Hematopoietic multipotent progenitor cell treated with erythropoietin and hydrocortisone succinate and interleukin-3 and kit ligand, for 15 days (in vitro differentiated cells): ENCODE measurements at regions not wholly inside any gene's neighbourhood (a gene's known extent, or its start where the extent isn't known, plus 50 kb on each side); places are given as distances from the start of the nearest gene placed in this dataset.

Experiments used
- DNase-seq: peaks from one replicate; pipeline ENCODE4 v3.0.0-alpha.2; 2015; ENCODE audit warnings: low spot score

DNA sequence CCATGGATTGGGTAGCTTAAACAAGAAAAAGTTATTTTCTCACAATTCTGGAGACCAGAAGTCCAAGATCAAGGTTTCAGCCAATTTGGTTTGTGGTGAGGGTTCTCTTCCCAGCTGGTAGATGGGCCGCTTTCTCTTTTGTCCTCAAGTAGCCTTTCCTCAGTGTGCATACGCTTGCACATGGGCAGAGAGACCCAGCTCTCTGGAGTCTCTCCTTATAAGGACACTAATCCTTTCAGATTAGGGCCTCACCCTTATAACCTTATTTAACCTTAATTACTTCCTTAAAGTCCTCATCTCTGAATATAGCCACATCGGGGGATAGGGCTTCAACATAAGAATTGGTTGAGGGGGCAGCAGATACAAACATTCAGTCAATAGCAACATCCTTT is 68.4 kb upstream of the NLK start:
- DNase-seq: no peak

GRCh38 chr17:27974531-27975145 is 67.8 kb upstream of the NLK start:
- DNase-seq: no peak

- DNase-seq: no peak
Measured at GRCh38 chr17:27975146-27976011, 67.1 kb upstream of the NLK start.

DNA sequence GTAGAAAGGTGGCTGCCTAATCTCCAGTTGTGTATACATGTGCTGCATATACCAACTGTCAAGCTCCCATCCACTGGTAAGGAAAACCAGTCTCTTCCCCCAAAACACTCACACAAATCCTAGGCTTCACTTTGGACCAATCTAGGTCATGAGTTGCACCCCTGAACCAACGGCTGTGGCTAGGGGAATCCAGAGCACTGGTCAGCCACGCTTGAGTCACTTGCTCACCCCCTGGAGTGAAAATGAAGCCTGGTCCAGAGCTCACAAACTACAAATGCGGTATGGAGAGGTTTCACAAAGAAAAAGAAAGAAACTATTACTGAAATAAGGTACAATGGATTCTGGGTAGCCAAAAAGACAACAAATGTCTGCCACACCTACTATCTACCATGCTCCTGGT is 66.1 kb upstream of the NLK start:
- no peak for DNase-seq

- DNase-seq: no peak
Measured at GRCh38 chr17:27977751-27978688, 64.5 kb upstream of the NLK start.

DNA sequence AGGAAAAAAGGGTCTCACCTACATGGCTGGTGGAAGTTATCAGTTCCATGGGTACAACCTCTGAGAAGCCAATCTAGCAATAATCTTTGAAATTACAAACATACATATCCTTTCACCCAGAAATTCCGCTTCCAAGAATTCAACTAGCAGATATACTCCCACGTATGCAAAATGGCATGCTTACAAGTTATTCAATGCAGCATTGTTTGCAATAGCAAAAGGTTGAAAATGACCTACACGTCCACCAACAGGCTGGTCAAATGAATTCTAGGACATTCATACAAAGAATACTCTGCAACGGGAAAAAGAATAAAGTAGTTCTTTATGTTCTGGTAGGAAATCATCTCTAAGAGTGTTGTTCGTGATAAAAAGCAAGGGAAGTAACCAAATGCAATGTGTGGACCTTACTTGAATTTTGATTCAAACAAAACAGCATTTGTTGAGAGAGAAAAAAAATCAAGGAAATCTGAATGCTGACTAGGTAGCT is 63.7 kb upstream of the NLK start:
- no peak for DNase-seq

- no peak for DNase-seq
Measured at GRCh38 chr17:27980043-27980442, 62.4 kb upstream of the NLK start.

DNA sequence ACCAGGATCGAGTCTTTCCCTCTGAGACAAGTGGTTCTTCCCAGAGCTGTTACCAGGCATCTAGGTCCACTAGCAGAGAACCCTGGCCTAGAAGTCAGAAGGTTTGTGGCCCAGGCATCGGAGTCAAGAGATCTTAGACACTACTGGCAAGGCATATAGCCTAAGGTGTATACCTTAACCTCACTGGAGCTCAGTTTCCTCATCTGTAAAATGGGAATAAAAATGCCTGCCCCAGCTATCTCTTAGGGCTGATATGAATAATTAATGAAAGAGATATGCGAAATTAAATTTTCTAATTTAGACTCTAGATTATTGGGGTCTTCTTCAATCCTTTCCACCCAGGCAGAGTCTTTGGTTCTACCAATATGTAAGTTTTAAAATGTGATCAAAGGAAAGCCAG is 60.5 kb upstream of the NLK start:
- DNase-seq: no peak

DNA sequence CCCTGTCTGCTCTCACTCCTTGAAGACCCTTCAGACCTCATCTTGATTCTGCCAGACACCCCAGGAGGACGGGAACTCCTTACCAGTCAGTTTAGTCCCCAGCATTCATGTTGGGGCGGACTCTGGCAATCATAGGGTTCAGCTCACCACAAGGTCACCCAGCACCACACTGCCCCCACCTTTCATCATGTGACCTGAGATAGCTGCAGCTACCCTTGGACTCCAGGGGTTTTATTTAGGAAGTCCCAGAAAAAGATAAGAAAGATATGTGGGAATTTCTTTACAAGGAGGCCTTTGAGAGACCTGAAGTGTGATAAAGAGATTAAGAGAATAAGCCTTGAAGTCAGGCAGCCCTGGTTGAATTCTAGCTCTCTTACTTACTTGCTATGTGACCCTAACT is 59.8 kb upstream of the NLK start:
- no peak for DNase-seq

- no peak for DNase-seq
Measured at GRCh38 chr17:27983853-27984252, 58.6 kb upstream of the NLK start.

DNA sequence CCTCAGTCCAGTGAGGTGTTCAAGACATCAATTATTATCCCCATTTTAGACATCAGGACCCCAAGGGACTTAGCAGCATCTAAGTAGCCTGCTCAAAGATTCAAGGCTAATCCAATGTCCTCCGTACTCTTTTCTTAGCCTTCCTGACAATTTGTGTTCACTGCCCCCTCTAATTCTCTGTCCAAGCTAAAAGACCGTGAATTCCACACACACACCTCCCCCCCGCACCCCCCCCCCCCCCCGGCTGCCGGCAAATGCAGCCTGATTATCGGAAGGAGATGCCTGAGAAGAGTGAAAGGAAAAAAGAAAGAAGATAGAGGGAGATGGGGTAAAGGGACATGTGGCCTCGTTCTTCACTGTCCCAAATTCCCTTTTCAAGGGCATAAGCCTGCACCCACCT is 58.1 kb upstream of the NLK start:
- DNase-seq: no peak

DNA sequence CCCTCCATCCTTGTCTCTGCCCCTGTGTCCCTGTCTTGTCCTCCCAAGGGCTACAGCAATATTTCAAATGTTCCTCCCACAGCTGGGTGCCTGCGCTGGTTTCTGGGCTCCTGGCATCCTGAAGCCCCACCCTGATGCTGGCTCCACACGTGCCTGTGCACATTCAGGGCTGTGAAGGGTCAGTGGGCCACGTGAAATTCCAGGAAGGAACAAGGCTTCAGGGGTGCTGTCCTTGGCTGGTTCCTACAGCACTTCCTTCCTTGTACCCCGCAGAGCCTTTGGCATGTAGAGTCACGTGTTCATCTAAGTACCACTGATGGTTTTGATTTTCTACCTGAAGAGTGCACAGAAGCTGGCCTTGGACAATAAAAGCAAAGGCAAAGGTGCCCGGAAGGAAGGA is 57.7 kb upstream of the NLK start:
- DNase-seq: no peak

GRCh38 chr17:27985306-27985705 is 57.2 kb upstream of the NLK start:
- no peak for DNase-seq

DNA sequence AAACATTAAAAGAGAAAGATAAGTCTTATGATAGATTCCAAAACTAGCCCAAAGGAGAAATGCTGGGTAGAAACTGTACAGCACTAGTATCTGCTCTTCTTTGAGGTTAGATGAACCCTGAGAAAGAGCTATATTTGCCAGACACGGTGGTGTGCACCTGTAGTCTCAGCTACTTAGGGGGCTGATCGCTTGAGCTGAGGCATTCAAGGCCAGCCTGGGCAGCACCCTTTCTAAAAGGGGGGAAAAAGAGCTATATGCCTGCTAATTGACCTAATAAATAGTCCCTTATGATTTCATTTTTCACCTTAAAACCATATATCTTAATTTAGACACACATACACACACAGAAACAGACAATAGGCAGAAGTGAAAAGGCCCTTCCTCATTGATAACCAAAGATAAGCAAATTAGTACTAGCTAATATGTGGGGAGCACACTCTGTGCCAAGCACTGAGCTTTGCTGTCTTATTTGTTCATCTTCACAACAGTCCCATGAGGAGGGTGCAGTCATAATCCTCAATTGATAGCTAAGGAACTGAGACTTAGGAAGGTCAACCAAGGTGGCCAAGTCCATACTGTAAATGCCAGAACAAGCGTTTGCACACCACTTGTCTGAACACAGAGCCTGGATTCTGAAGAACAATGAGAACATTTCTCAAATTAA is 56.6 kb upstream of the NLK start:
- DNase-seq: peak; percentile 51

- DNase-seq: peak; percentile 86
Measured at GRCh38 chr17:27986805-27987684, 55.4 kb upstream of the NLK start.

DNA sequence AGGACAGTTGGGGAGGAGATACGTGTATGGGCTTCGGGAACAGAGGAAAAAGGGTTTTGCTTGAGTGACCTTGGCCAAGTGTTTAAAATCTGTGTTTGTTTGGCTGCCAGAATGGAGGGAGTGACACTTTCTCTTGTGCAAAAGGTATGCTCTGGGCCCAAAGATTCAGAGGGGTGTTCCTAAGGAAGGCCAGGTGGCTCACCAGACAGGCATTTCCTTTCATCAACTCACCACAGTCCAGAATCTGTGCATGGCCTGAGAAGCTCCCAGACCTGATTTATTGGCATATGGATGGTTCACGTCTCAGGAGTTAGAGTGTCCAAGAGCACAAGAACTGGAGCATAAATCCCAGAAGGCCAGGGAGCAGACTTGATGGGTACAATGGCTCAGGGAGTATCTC is 53.4 kb upstream of the NLK start:
- no peak for DNase-seq

DNA sequence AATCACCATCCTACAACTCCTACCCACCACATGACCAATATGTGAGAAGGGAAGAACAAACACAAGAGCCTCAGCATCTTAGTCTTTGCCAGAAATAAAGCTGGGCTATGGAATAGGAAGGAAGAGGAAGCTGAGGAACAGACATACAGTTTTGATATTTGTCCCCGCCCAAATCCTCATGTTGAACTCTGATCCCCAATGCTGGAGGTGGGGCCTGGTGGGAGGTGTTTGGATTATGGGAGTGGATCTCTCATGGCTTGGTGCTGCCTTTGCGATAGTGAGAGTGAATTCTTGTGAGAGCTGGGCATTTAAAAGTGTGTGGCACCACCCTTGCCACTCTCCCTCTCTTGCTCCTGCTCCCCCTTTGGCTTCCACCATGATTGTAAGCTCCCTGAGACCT is 52.4 kb upstream of the NLK start:
- peak; percentile 10 for DNase-seq

GRCh38 chr17:27990979-27991378 is 51.5 kb upstream of the NLK start:
- DNase-seq: no peak

- no peak for DNase-seq
Measured at GRCh38 chr17:27991462-27991993, 50.9 kb upstream of the NLK start.
